Gastrocnemius medialis (tissue), 4 donors: ENCODE measurements at regions not wholly inside any gene's neighbourhood (a gene's known extent, or its start where the extent isn't known, plus 50 kb on each side); places are given as distances from the start of the nearest gene placed in this dataset.

Source experiments
- CTCF ChIP-seq, 5 experiments: fragments of 450-650 bp in 3 of 5; fragments of 200-600 bp in 2 of 5; sonication (generic) in 2 of 5; IDR thresholded peaks in 4 of 5; conservative IDR thresholded peaks in 1 of 5; 1 replicate in 4 of 5; 2 replicates in 1 of 5; pipeline ENCODE4 v1.5.1; 2016 to 2019; ENCODE audit warnings: antibody characterized with exemption in 5 of 5, mild to moderate bottlenecking in 3 of 5, moderate library complexity in 3 of 5
- POLR2A ChIP-seq, 2 donors: fragments of 450-650 bp; IDR thresholded peaks; one replicate each; pipeline ENCODE4 v1.6.1; 2017; ENCODE audit warnings: antibody characterized with exemption in 2 of 2, mild to moderate bottlenecking in 2 of 2, moderate library complexity in 2 of 2

DNA sequence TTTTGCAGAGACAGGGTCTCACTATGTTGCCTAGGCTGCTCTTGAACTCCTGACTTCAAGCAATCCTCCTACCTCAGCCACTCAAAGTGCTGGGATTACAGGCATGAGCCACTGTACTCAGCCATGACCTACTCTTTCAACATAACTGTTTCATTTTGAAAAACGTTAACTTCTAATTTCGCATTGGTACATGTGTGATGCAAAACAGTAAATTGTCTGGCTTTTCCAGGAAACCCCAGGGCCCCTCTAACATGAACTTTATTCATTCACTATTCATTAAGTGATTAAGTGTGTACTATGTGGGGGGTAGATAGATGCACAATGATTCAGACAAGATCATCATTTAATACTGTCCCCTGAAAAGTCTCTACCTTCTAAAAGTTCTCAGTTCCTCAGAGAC is 364.9 kb downstream of the SS18 start:
- no peak for TF ChIP-seq CTCF (IDR thresholded peaks at IDR 0.05 in 4 of 5, conservative IDR thresholded peaks at IDR 0.05 in 1 of 5)
- no peak for TF ChIP-seq POLR2A (IDR thresholded peaks at IDR 0.05)
